Thyroid gland (tissue), 4 donors: ENCODE measurements at regions not wholly inside any gene's neighbourhood (a gene's known extent, or its start where the extent isn't known, plus 50 kb on each side); places are given as distances from the start of the nearest gene placed in this dataset.

Source experiments
- POLR2A ChIP-seq, 2 donors: fragments of 450-650 bp; IDR thresholded peaks; one replicate each; pipeline ENCODE4 v1.6.1; 2017; ENCODE audit warnings: antibody characterized with exemption in 2 of 2, mild to moderate bottlenecking in 2 of 2, moderate library complexity in 1 of 2
- TF ChIP-seq, protein P1 (sequence below), 6 experiments: fragments of 200-600 bp in 3 of 6; fragments of 450-650 bp in 3 of 6; sonication (generic) in 3 of 6; IDR thresholded peaks; one replicate each; pipeline ENCODE4 v1.5.1; 2016 to 2019; ENCODE audit warnings: antibody characterized with exemption in 6 of 6, mild to moderate bottlenecking in 2 of 6, inconsistent platforms in 1 of 6, moderate library complexity in 1 of 6

DNA sequence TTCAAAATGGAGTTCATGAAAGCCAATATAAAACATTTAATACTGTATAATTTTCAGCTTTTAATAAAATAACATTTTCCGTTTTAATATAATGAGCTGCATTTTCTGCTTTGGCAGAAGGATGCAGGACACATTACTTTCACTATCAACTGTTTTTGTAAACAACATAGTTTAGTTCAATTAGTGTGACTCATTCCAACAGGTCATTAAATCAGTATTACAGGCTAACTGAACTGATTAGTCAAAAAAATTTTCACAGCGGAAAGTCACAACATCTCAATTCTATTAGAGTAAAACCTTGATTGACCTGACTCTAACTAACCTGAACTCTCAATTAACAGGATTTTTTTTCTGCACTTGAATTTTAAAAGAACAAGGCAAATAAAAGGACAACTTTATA is 151.2 kb upstream of the AMOT start:
- TF ChIP-seq POLR2A (IDR thresholded peaks at IDR 0.05): no peak
- TF ChIP-seq, protein P1, sequence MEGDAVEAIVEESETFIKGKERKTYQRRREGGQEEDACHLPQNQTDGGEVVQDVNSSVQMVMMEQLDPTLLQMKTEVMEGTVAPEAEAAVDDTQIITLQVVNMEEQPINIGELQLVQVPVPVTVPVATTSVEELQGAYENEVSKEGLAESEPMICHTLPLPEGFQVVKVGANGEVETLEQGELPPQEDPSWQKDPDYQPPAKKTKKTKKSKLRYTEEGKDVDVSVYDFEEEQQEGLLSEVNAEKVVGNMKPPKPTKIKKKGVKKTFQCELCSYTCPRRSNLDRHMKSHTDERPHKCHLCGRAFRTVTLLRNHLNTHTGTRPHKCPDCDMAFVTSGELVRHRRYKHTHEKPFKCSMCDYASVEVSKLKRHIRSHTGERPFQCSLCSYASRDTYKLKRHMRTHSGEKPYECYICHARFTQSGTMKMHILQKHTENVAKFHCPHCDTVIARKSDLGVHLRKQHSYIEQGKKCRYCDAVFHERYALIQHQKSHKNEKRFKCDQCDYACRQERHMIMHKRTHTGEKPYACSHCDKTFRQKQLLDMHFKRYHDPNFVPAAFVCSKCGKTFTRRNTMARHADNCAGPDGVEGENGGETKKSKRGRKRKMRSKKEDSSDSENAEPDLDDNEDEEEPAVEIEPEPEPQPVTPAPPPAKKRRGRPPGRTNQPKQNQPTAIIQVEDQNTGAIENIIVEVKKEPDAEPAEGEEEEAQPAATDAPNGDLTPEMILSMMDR (IDR thresholded peaks at IDR 0.05): no peak
